ENCODE measurements at regions not wholly inside any gene's neighbourhood (a gene's known extent, or its start where the extent isn't known, plus 50 kb on each side); places are given as distances from the start of the nearest gene placed in this dataset.

GRCh38 chr21:23463365-23463764 lies 2143.9 kb downstream of the MRPL39 start:
- no peak for TF ChIP-seq CTCF (IDR thresholded peaks at IDR 0.05; ENCODE audit: poor library complexity, severe bottlenecking)
- ATAC-seq (ENCODE audit: low read depth), result no peak
- peaks cover 6% of the 10 kb centered on the region for H3K27me3 ChIP-seq (ENCODE audit: insufficient read depth, poor library complexity, severe bottlenecking)
- no peaks in the 10 kb centered on the region for H3K36me3 ChIP-seq (ENCODE audit: low read depth)
- H3K27ac ChIP-seq (ENCODE audit: poor library complexity, severe bottlenecking), result no peak overlapping the region
- no peak for DNase-seq (ENCODE audit: low spot score)
- H3K9me3 ChIP-seq (ENCODE audit: severe bottlenecking), result no peaks in the 10 kb centered on the region
- H3K4me3 ChIP-seq (ENCODE audit: severe bottlenecking), result no peak overlapping the region
- no peaks in the 10 kb centered on the region for H3K4me1 ChIP-seq (ENCODE audit: insufficient read depth, poor library complexity, severe bottlenecking)

- ATAC-seq (ENCODE audit: low read depth) (no peak), DNase-seq (ENCODE audit: low spot score) (no peak)
- TF ChIP-seq CTCF (IDR thresholded peaks at IDR 0.05; ENCODE audit: poor library complexity, severe bottlenecking), result no peak
- H3K4me3 ChIP-seq (ENCODE audit: severe bottlenecking), result no peak overlapping the region
- no peak overlapping the region for H3K27ac ChIP-seq (ENCODE audit: poor library complexity, severe bottlenecking)
- no peaks in the 10 kb centered on the region for H3K27me3 ChIP-seq (ENCODE audit: insufficient read depth, poor library complexity, severe bottlenecking)
- no peaks in the 10 kb centered on the region for H3K9me3 ChIP-seq (ENCODE audit: severe bottlenecking)
- no peaks in the 10 kb centered on the region for H3K36me3 ChIP-seq (ENCODE audit: low read depth)
- H3K4me1 ChIP-seq (ENCODE audit: insufficient read depth, poor library complexity, severe bottlenecking), result no peaks in the 10 kb centered on the region
Observed at GRCh38 chr21:23455676-23456075, 2151.6 kb downstream of the MRPL39 start.

DNA sequence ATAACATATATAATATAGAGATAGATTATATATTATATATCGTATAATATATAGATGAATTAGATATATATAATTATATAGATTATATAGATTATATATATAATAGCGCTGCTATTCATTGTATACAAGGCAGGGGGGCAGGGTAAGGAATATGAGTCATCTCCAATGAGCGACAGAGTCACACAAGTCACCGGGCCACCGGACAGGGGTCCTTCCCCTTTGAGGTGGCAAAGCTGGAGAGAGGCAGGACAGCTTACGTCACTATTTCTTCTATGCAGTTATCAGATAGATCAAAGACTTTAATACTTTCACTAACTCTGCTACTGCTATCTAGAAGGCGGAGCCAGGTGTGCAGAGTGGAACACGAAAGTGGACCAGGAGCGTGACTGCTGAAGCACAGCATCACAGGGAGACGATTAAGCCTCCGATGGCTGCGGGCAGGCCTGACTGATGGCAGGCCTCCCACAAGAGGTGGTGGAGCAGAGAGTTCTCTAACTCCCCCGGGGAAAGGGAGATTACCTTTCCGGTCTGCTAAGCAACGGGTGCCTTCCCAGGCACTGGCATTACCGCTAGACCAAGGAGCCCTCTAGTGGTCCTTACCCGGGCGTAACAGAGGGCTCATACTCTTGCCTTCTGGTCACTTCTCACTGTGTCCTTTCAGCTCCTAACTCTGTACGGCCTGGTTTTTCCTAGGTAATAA lies 2154.7 kb downstream of the MRPL39 start:
- Histone ChIP-seq H3K36me3 (ENCODE audit: low read depth) (no peaks in the 10 kb centered on the region), H3K4me1 (ENCODE audit: insufficient read depth, poor library complexity, severe bottlenecking) (no peaks in the 10 kb centered on the region), H3K27me3 (ENCODE audit: insufficient read depth, poor library complexity, severe bottlenecking) (no peaks in the 10 kb centered on the region), H3K9me3 (ENCODE audit: severe bottlenecking) (no peaks in the 10 kb centered on the region), H3K27ac (ENCODE audit: poor library complexity, severe bottlenecking) (no peak overlapping the region), H3K4me3 (ENCODE audit: severe bottlenecking) (no peak overlapping the region)
- ATAC-seq (ENCODE audit: low read depth) (peak; percentile 68), DNase-seq (ENCODE audit: low spot score) (no peak)
- peak; percentile 44 for TF ChIP-seq CTCF (IDR thresholded peaks at IDR 0.05; ENCODE audit: poor library complexity, severe bottlenecking)

GRCh38 chr21:23445307-23445706 lies 2162.0 kb downstream of the MRPL39 start:
- peaks cover 18% of the 10 kb centered on the region for H3K27me3 ChIP-seq (ENCODE audit: insufficient read depth, poor library complexity, severe bottlenecking)
- no peaks in the 10 kb centered on the region for H3K4me1 ChIP-seq (ENCODE audit: insufficient read depth, poor library complexity, severe bottlenecking)
- H3K27ac ChIP-seq (ENCODE audit: poor library complexity, severe bottlenecking), result no peak overlapping the region
- ATAC-seq (ENCODE audit: low read depth) (no peak), DNase-seq (ENCODE audit: low spot score) (no peak)
- TF ChIP-seq CTCF (IDR thresholded peaks at IDR 0.05; ENCODE audit: poor library complexity, severe bottlenecking), result no peak
- H3K9me3 ChIP-seq (ENCODE audit: severe bottlenecking), result no peaks in the 10 kb centered on the region
- no peaks in the 10 kb centered on the region for H3K36me3 ChIP-seq (ENCODE audit: low read depth)
- H3K4me3 ChIP-seq (ENCODE audit: severe bottlenecking), result no peak overlapping the region

DNA sequence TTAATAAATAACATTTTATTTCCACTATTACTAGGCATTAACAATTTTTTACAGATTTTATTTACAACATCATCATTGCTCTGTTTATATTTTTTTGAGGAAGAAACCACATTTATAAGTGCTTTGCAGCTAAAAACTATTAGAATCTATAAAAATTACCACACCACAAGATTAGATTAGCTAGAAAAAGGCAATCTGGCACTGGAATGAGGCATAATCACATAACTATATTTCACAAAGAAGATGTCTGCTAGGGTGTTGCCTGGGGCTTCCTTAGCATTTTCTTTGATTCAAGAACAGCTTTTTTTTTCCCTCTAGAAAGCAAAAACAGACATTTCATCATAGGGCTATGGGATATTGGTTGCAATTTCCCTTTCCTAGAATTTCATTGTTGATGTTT lies 2169.2 kb downstream of the MRPL39 start:
- H3K27ac ChIP-seq (ENCODE audit: poor library complexity, severe bottlenecking), result no peak overlapping the region
- TF ChIP-seq CTCF (IDR thresholded peaks at IDR 0.05; ENCODE audit: poor library complexity, severe bottlenecking), result no peak
- no peaks in the 10 kb centered on the region for H3K9me3 ChIP-seq (ENCODE audit: severe bottlenecking)
- no peak overlapping the region for H3K4me3 ChIP-seq (ENCODE audit: severe bottlenecking)
- ATAC-seq (ENCODE audit: low read depth) (no peak), DNase-seq (ENCODE audit: low spot score) (no peak)
- H3K27me3 ChIP-seq (ENCODE audit: insufficient read depth, poor library complexity, severe bottlenecking), result peaks cover 9% of the 10 kb centered on the region
- H3K36me3 ChIP-seq (ENCODE audit: low read depth), result no peaks in the 10 kb centered on the region
- no peaks in the 10 kb centered on the region for H3K4me1 ChIP-seq (ENCODE audit: insufficient read depth, poor library complexity, severe bottlenecking)

Measured in RWPE2 (cell line).